Mesendoderm (in vitro differentiated cells): ENCODE measurements at regions not wholly inside any gene's neighbourhood (a gene's known extent, or its start where the extent isn't known, plus 50 kb on each side); places are given as distances from the start of the nearest gene placed in this dataset.

Experiments used
- DNase-seq: peaks from one replicate; pipeline ENCODE4 v3.0.0; 2013
- H2AK5ac ChIP-seq: 2 replicates; pipeline ENCODE4 v1.6.1; 2013; ENCODE audit warnings: low read length, inconsistent platforms
- H2BK120ac ChIP-seq: 2 replicates; pipeline ENCODE4 v1.6.1; 2013; ENCODE audit warnings: low read depth, mild to moderate bottlenecking, low read length, moderate library complexity, mixed read lengths
- H2BK15ac ChIP-seq: replicated peaks from 2 replicates; pipeline ENCODE4 v1.6.1; 2013; ENCODE audit warnings: low read depth, mild to moderate bottlenecking, moderate library complexity
- H2BK5ac ChIP-seq: 2 replicates; pipeline ENCODE4 v1.6.1; 2013; ENCODE audit warnings: low read length, inconsistent platforms
- H3K18ac ChIP-seq: 2 replicates; pipeline ENCODE4 v1.6.1; 2013; ENCODE audit warnings: mild to moderate bottlenecking, low read length, mixed read lengths
- H3K23ac ChIP-seq: one replicate; pipeline ENCODE4 v1.6.1; 2013; ENCODE audit warnings: low read length
- H3K27ac ChIP-seq: 2 replicates; pipeline ENCODE4 v1.5.1; 2013; ENCODE audit warnings: low read depth, mild to moderate bottlenecking, inconsistent platforms, low read length, moderate library complexity
- H3K27me3 ChIP-seq: 2 replicates; pipeline ENCODE4 v1.6.1; 2013; ENCODE audit warnings: low read length, control low read depth, mild to moderate bottlenecking, inconsistent platforms; ENCODE audit not compliant: insufficient read depth, poor library complexity
- H3K36me3 ChIP-seq: 2 replicates; pipeline ENCODE4 v1.6.1; 2013; ENCODE audit warnings: low read length, inconsistent platforms; ENCODE audit not compliant: control insufficient read depth, insufficient read depth
- H3K4ac ChIP-seq: one replicate; pipeline ENCODE4 v1.6.1; 2013; ENCODE audit warnings: low read depth, mild to moderate bottlenecking, low read length, moderate library complexity
- H3K4me1 ChIP-seq: 2 replicates; pipeline ENCODE4 v1.6.1; 2013; ENCODE audit warnings: low read depth, low read length, inconsistent platforms; ENCODE audit not compliant: control insufficient read depth
- H3K4me2 ChIP-seq: 2 replicates; pipeline ENCODE4 v1.6.1; 2013; ENCODE audit warnings: low read length
- H3K4me3 ChIP-seq: 2 replicates; pipeline ENCODE4 v1.5.1; 2013; ENCODE audit warnings: mild to moderate bottlenecking, low read length
- H3K56ac ChIP-seq: one replicate; pipeline ENCODE4 v1.6.1; 2013; ENCODE audit warnings: low read length
- H3K79me1 ChIP-seq: 2 replicates; pipeline ENCODE4 v1.6.1; 2013; ENCODE audit warnings: low read length, inconsistent platforms
- H3K79me2 ChIP-seq: 2 replicates; pipeline ENCODE4 v1.6.1; 2013; ENCODE audit warnings: mild to moderate bottlenecking, low read length; ENCODE audit not compliant: control insufficient read depth, insufficient read depth
- H3K9ac ChIP-seq: 2 replicates; pipeline ENCODE4 v1.6.1; 2013; ENCODE audit warnings: low read length, inconsistent platforms
- H4K5ac ChIP-seq: one replicate; pipeline ENCODE4 v1.6.1; 2013; ENCODE audit warnings: low read length
- H4K8ac ChIP-seq: one replicate; pipeline ENCODE4 v1.6.1; 2013; ENCODE audit warnings: low read depth, mild to moderate bottlenecking, control low read depth, low read length, moderate library complexity
- WGBS: extraction: QIAGEN DNeasy Blood & Tissue Kit; methylation state at CpG from one replicate; pipeline ENCODE4 v1.1.7; 2013; ENCODE audit warnings: low lambda C conversion rate, missing lambda C conversion rate; ENCODE audit not compliant: insufficient coverage; ENCODE audit errors: extremely low coverage; 5-methylcytosine and 5-hydroxymethylcytosine counted together

GRCh38 chr5:72598401-72599064 is 91.3 kb upstream of the ZNF366 start:
- Histone ChIP-seq H3K79me2 (no peaks in the 10 kb centered on the region), H3K4ac (no peak overlapping the region), H3K4me2 (no peak overlapping the region), H3K56ac (no peak overlapping the region), H3K4me3 (no peak overlapping the region), H4K5ac (no peak overlapping the region), H2BK120ac (no peak overlapping the region), H4K8ac (no peak overlapping the region), H3K23ac (no peak overlapping the region), H3K27me3 (no peaks in the 10 kb centered on the region), H3K4me1 (peaks cover 2% of the 10 kb centered on the region), H3K36me3 (no peaks in the 10 kb centered on the region), H3K18ac (no peak overlapping the region), H3K79me1 (no peaks in the 10 kb centered on the region), H2AK5ac (no peak overlapping the region), H3K27ac (no peak overlapping the region), H2BK15ac (no peak overlapping the region), H3K9ac (no peak overlapping the region), H2BK5ac (no peak overlapping the region)
- WGBS, result no CpG with 5 or more reads among the region's 5 CpGs
- DNase-seq, result peak; percentile 42

GRCh38 chr5:72597456-72597948 is 90.3 kb upstream of the ZNF366 start:
- H3K9ac ChIP-seq, result no peak overlapping the region
- H3K23ac ChIP-seq, result no peak overlapping the region
- H2BK5ac ChIP-seq, result no peak overlapping the region
- no peak overlapping the region for H3K27ac ChIP-seq
- DNase-seq, result peak; percentile 97
- no peak overlapping the region for H2AK5ac ChIP-seq
- no peaks in the 10 kb centered on the region for H3K79me1 ChIP-seq
- no peaks in the 10 kb centered on the region for H3K79me2 ChIP-seq
- no peaks in the 10 kb centered on the region for H3K27me3 ChIP-seq
- H3K18ac ChIP-seq, result peak overlapping the region; percentile 76
- no peak overlapping the region for H4K5ac ChIP-seq
- H4K8ac ChIP-seq, result no peak overlapping the region
- H3K56ac ChIP-seq, result peak overlapping the region; percentile 59
- no peak overlapping the region for H3K4me2 ChIP-seq
- H3K36me3 ChIP-seq, result no peaks in the 10 kb centered on the region
- H2BK15ac ChIP-seq, result no peak overlapping the region
- H3K4ac ChIP-seq, result no peak overlapping the region
- peak overlapping the region; percentile 62 for H2BK120ac ChIP-seq
- WGBS, result no CpG with 5 or more reads among the region's 5 CpGs
- H3K4me1 ChIP-seq, result peaks cover 2% of the 10 kb centered on the region
- H3K4me3 ChIP-seq, result no peak overlapping the region

GRCh38 chr5:72596956-72597355 is 89.7 kb upstream of the ZNF366 start:
- Histone ChIP-seq H3K56ac (peak overlapping the region; percentile 56), H3K23ac (no peak overlapping the region), H4K5ac (no peak overlapping the region), H2BK5ac (no peak overlapping the region), H2AK5ac (no peak overlapping the region), H3K79me2 (no peaks in the 10 kb centered on the region), H3K4ac (no peak overlapping the region), H3K9ac (no peak overlapping the region), H2BK15ac (no peak overlapping the region), H3K4me1 (peaks cover 2% of the 10 kb centered on the region), H3K36me3 (no peaks in the 10 kb centered on the region), H3K27me3 (no peaks in the 10 kb centered on the region), H2BK120ac (no peak overlapping the region), H3K4me3 (no peak overlapping the region), H3K79me1 (no peaks in the 10 kb centered on the region), H3K18ac (no peak overlapping the region), H3K27ac (no peak overlapping the region), H3K4me2 (no peak overlapping the region), H4K8ac (no peak overlapping the region)
- no CpG with 5 or more reads among the region's 3 CpGs for WGBS
- no peak for DNase-seq

GRCh38 chr5:72588640-72589039 is 81.4 kb upstream of the ZNF366 start:
- H3K4me2 ChIP-seq, result no peak overlapping the region
- H3K56ac ChIP-seq, result no peak overlapping the region
- H3K27me3 ChIP-seq, result no peaks in the 10 kb centered on the region
- no peak overlapping the region for H2BK5ac ChIP-seq
- H3K4me1 ChIP-seq, result no peaks in the 10 kb centered on the region
- DNase-seq, result no peak
- no peak overlapping the region for H3K27ac ChIP-seq
- H2BK15ac ChIP-seq, result no peak overlapping the region
- no peak overlapping the region for H3K4me3 ChIP-seq
- H3K18ac ChIP-seq, result no peak overlapping the region
- H3K4ac ChIP-seq, result no peak overlapping the region
- H2BK120ac ChIP-seq, result no peak overlapping the region
- no peak overlapping the region for H3K9ac ChIP-seq
- no peaks in the 10 kb centered on the region for H3K36me3 ChIP-seq
- no peak overlapping the region for H3K23ac ChIP-seq
- H4K8ac ChIP-seq, result no peak overlapping the region
- H2AK5ac ChIP-seq, result no peak overlapping the region
- no peaks in the 10 kb centered on the region for H3K79me2 ChIP-seq
- WGBS, result no CpG with 5 or more reads among the region's 4 CpGs
- no peaks in the 10 kb centered on the region for H3K79me1 ChIP-seq
- H4K5ac ChIP-seq, result no peak overlapping the region

- no peak overlapping the region for H4K5ac ChIP-seq
- H3K4me1 ChIP-seq, result no peaks in the 10 kb centered on the region
- H3K79me1 ChIP-seq, result no peaks in the 10 kb centered on the region
- H3K23ac ChIP-seq, result no peak overlapping the region
- H3K36me3 ChIP-seq, result no peaks in the 10 kb centered on the region
- no peak overlapping the region for H3K4me2 ChIP-seq
- H3K4ac ChIP-seq, result no peak overlapping the region
- DNase-seq, result peak; percentile 22
- no peak overlapping the region for H3K4me3 ChIP-seq
- H3K79me2 ChIP-seq, result no peaks in the 10 kb centered on the region
- H3K18ac ChIP-seq, result no peak overlapping the region
- no peak overlapping the region for H3K56ac ChIP-seq
- no peak overlapping the region for H2BK5ac ChIP-seq
- no peak overlapping the region for H3K9ac ChIP-seq
- no peak overlapping the region for H2BK15ac ChIP-seq
- no CpG with 5 or more reads among the region's 8 CpGs for WGBS
- H2AK5ac ChIP-seq, result no peak overlapping the region
- no peaks in the 10 kb centered on the region for H3K27me3 ChIP-seq
- no peak overlapping the region for H4K8ac ChIP-seq
- H3K27ac ChIP-seq, result no peak overlapping the region
- H2BK120ac ChIP-seq, result no peak overlapping the region
Observed at GRCh38 chr5:72587661-72588308, 80.6 kb upstream of the ZNF366 start.
